ENCODE measurements at regions not wholly inside any gene's neighbourhood (a gene's known extent, or its start where the extent isn't known, plus 50 kb on each side); places are given as distances from the start of the nearest gene placed in this dataset.

DNA sequence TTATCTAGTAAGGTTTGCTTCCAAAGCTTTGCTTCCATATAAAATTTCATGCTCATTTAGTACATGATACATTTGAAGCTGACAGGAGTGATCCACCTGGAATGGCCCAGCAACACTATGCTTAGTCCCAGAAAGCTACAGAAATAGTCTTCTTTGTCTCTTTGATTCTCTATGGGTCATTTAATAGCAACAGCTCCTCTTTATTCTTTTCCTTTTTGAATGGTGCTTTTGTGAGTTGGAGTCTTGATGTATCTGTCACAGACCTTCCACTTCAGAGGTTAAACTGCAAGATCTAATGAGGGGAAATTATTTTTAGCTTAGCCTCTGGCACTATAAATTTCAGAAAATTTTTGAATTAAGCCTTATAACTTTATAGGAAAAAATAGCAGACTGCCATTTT lies 509.5 kb downstream of the KCNA4 start:
- H3K9me3 ChIP-seq (replicated peaks; ENCODE audit: control insufficient read depth, insufficient read depth, low read length) = no peaks in the 10 kb centered on the region
- no peaks in the 10 kb centered on the region for H3K9me1 ChIP-seq (replicated peaks; ENCODE audit: control insufficient read depth, extremely low read depth, insufficient read depth, low read length)
- intact Hi-C loops (cut with micrococcal nuclease) (no loop called here), dilution Hi-C loops (cut with MboI; ENCODE audit: extremely low pct_ligation_motif_present, low sequenced_read_pairs) (no loop called here)
- TF ChIP-seq POLR2AphosphoS5 (IDR thresholded peaks at IDR 0.05; ENCODE audit: insufficient read depth, low read depth, low read length) (no peak), EZH2 (IDR thresholded peaks at IDR 0.05; ENCODE audit: borderline replicate concordance, low read depth, low read length, severe bottlenecking) (no peak), POLR2A (IDR thresholded peaks at IDR 0.05; ENCODE audit: low read depth, low read length) (no peak), MYC (IDR thresholded peaks at IDR 0.05; ENCODE audit: low read depth, low read length) (no peak), JUN (IDR thresholded peaks at IDR 0.05; ENCODE audit: borderline replicate concordance, insufficient read depth, insufficient read length, low read depth) (no peak), GATA2 (IDR thresholded peaks at IDR 0.05; ENCODE audit: insufficient read depth, insufficient read length, low read depth, low read length) (no peak), FOS (IDR thresholded peaks at IDR 0.05; ENCODE audit: borderline replicate concordance, insufficient read depth, low read length) (no peak)
- TF ChIP-seq, protein P1, sequence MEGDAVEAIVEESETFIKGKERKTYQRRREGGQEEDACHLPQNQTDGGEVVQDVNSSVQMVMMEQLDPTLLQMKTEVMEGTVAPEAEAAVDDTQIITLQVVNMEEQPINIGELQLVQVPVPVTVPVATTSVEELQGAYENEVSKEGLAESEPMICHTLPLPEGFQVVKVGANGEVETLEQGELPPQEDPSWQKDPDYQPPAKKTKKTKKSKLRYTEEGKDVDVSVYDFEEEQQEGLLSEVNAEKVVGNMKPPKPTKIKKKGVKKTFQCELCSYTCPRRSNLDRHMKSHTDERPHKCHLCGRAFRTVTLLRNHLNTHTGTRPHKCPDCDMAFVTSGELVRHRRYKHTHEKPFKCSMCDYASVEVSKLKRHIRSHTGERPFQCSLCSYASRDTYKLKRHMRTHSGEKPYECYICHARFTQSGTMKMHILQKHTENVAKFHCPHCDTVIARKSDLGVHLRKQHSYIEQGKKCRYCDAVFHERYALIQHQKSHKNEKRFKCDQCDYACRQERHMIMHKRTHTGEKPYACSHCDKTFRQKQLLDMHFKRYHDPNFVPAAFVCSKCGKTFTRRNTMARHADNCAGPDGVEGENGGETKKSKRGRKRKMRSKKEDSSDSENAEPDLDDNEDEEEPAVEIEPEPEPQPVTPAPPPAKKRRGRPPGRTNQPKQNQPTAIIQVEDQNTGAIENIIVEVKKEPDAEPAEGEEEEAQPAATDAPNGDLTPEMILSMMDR (IDR thresholded peaks at IDR 0.05; ENCODE audit: extremely low read depth in 1 of 2, insufficient read depth in 1 of 2, low read depth in 1 of 2, low read length in 2 of 2) = no peak
- TF ChIP-seq, protein P2, sequence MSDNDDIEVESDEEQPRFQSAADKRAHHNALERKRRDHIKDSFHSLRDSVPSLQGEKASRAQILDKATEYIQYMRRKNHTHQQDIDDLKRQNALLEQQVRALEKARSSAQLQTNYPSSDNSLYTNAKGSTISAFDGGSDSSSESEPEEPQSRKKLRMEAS (IDR thresholded peaks at IDR 0.05; ENCODE audit: insufficient read depth, insufficient read length) = no peak
- H3K4me1 ChIP-seq (ENCODE audit: control insufficient read depth, extremely low read depth, insufficient read depth, low read length) = no peaks in the 10 kb centered on the region
- no TSS peak for BruUV-seq (replicated peaks)
- DNase-seq (ENCODE audit: low read depth, low spot score) (no peak), FAIRE-seq (no peak)
- H3K4me3 ChIP-seq (replicated peaks in 1 of 3; ENCODE audit: insufficient read depth in 1 of 3, low read depth in 1 of 3, low read length in 3 of 3) = no peak overlapping the region
- no peaks in the 10 kb centered on the region for H4K20me1 ChIP-seq (replicated peaks; ENCODE audit: control insufficient read depth, extremely low read depth, insufficient read depth, low read length)
- no peaks in the 10 kb centered on the region for H3K79me2 ChIP-seq (ENCODE audit: control insufficient read depth, insufficient read depth, low read length)
- H3K27me3 ChIP-seq (ENCODE audit: control insufficient read depth in 2 of 2, insufficient read depth in 2 of 2, low read length in 2 of 2) = no peaks in the 10 kb centered on the region
- no peak overlapping the region for H2AFZ ChIP-seq (ENCODE audit: low read depth, low read length)
- H3K4me2 ChIP-seq (ENCODE audit: insufficient read depth, low read length) = no peak overlapping the region
- ChIA-PET CTCF (interaction anchor here (1.2 to 1.9 kb wide), 3 partner anchors 17 to 27 kb away, joined by 3 to 8 read pairs (median 4); no protein-coding TSS in a partner anchor), POLR2A (no interaction called here)
- no peak overlapping the region for H3K9ac ChIP-seq (replicated peaks; ENCODE audit: extremely low read depth, insufficient read depth, low read length)
- no peaks in the 10 kb centered on the region for H3K36me3 ChIP-seq (ENCODE audit: control insufficient read depth in 2 of 2, extremely low read depth in 1 of 2, insufficient read depth in 2 of 2, low read length in 2 of 2)
- no peak overlapping the region for H3K27ac ChIP-seq (ENCODE audit: insufficient read depth, low read depth, low read length)
